ENCODE measurements at regions not wholly inside any gene's neighbourhood (a gene's known extent, or its start where the extent isn't known, plus 50 kb on each side); places are given as distances from the start of the nearest gene placed in this dataset.

GRCh38 chr17:12575641-12576040, 90.0 kb upstream of the MYOCD start:
- Histone ChIP-seq H3K4me2 (no peak overlapping the region), H3K27ac (ENCODE audit: low read depth in 2 of 2, low read length in 1 of 2) (no peak overlapping the region), H4K20me1 (ENCODE audit: insufficient read depth) (no peaks in the 10 kb centered on the region), H3K4me3 (ENCODE audit: low read depth in 2 of 2, low read length in 1 of 2) (no peak overlapping the region), H3K9me3 (no peaks in the 10 kb centered on the region), H3K36me3 (replicated peaks in 1 of 2; ENCODE audit: control insufficient read depth in 1 of 2, insufficient read depth in 2 of 2, low read length in 1 of 2) (no peaks in the 10 kb centered on the region), H3K9me2 (no peaks in the 10 kb centered on the region), H3K4me1 (ENCODE audit: control insufficient read depth in 1 of 2, insufficient read depth in 2 of 2, low read depth in 1 of 2, low read length in 1 of 2) (no peaks in the 10 kb centered on the region), H3K9ac (no peak overlapping the region), H3F3A (replicated peaks; ENCODE audit: insufficient read depth) (no peaks in the 10 kb centered on the region), H3K79me2 (ENCODE audit: insufficient read depth) (no peaks in the 10 kb centered on the region), H3K27me3 (ENCODE audit: insufficient read depth) (no peaks in the 10 kb centered on the region), H2AFZ (ENCODE audit: low read depth) (no peak overlapping the region)
- ChIA-PET CTCF (interaction anchor here (0.9 kb wide), 1 partner anchor 30 kb away, joined by 3 read pairs; no protein-coding TSS in a partner anchor), POLR2A (no interaction called here)
- no peak for DNase-seq
- TF ChIP-seq TEAD4 (IDR thresholded peaks at IDR 0.05; ENCODE audit: borderline replicate concordance, insufficient read depth) (no peak), SIN3A (IDR thresholded peaks at IDR 0.05; ENCODE audit: borderline replicate concordance, low read depth, low read length) (no peak), FOXM1 (IDR thresholded peaks at IDR 0.05; ENCODE audit: low read depth) (no peak), FOSL2 (IDR thresholded peaks at IDR 0.05; ENCODE audit: borderline replicate concordance, low read depth) (no peak), MXI1 (IDR thresholded peaks at IDR 0.05; ENCODE audit: low read depth, low read length) (no peak), GATA2 (CRISPR knock-in tag; IDR thresholded peaks at IDR 0.05) (no peak), CHD2 (IDR thresholded peaks at IDR 0.05; ENCODE audit: low read length, partially characterized antibody) (no peak), POLR2AphosphoS5 (IDR thresholded peaks at IDR 0.05; ENCODE audit: low read depth, low read length) (no peak), SMC3 (IDR thresholded peaks at IDR 0.05; ENCODE audit: low read depth, low read length) (no peak), TAF1 (IDR thresholded peaks at IDR 0.05; ENCODE audit: borderline replicate concordance, low read depth, low read length) (no peak), RXRA (IDR thresholded peaks at IDR 0.05; ENCODE audit: borderline replicate concordance, low read depth) (no peak)

- no peak overlapping the region for H3K4me2 ChIP-seq
- POLR2A ChIA-PET, result no interaction called here
- no peaks in the 10 kb centered on the region for H3K79me2 ChIP-seq (ENCODE audit: insufficient read depth)
- no peak overlapping the region for H3K4me3 ChIP-seq (ENCODE audit: low read depth in 2 of 2, low read length in 1 of 2)
- H3K9me3 ChIP-seq, result no peaks in the 10 kb centered on the region
- no peaks in the 10 kb centered on the region for H3K9me2 ChIP-seq
- no peaks in the 10 kb centered on the region for H4K20me1 ChIP-seq (ENCODE audit: insufficient read depth)
- H3K9ac ChIP-seq, result no peak overlapping the region
- no peaks in the 10 kb centered on the region for H3K36me3 ChIP-seq (replicated peaks in 1 of 2; ENCODE audit: control insufficient read depth in 1 of 2, insufficient read depth in 2 of 2, low read length in 1 of 2)
- no peaks in the 10 kb centered on the region for H3K27me3 ChIP-seq (ENCODE audit: insufficient read depth)
- WGBS (ENCODE audit: low lambda C conversion rate), result 18% methylated on average over 5 of the region's 5 CpGs
- H3F3A ChIP-seq (replicated peaks; ENCODE audit: insufficient read depth), result no peaks in the 10 kb centered on the region
- H3K4me1 ChIP-seq (ENCODE audit: control insufficient read depth in 1 of 2, insufficient read depth in 2 of 2, low read depth in 1 of 2, low read length in 1 of 2), result no peaks in the 10 kb centered on the region
- DNase-seq, result no peak
- H3K27ac ChIP-seq (ENCODE audit: low read depth in 2 of 2, low read length in 1 of 2), result no peak overlapping the region
- H2AFZ ChIP-seq (ENCODE audit: low read depth), result no peak overlapping the region
- CTCF ChIA-PET, result no interaction called here
- TF ChIP-seq MEF2A (IDR thresholded peaks at IDR 0.05; ENCODE audit: borderline replicate concordance, low read depth) (no peak), GATA2 (CRISPR knock-in tag; IDR thresholded peaks at IDR 0.05) (no peak), USF1 (IDR thresholded peaks at IDR 0.05; ENCODE audit: borderline replicate concordance, low read depth) (no peak), SIN3A (IDR thresholded peaks at IDR 0.05; ENCODE audit: borderline replicate concordance, low read depth, low read length) (no peak), REST (IDR thresholded peaks at IDR 0.05; ENCODE audit: low read depth, low read length) (no peak), FOXJ3 (CRISPR knock-in tag; IDR thresholded peaks at IDR 0.05) (no peak), FOSL2 (IDR thresholded peaks at IDR 0.05; ENCODE audit: borderline replicate concordance, low read depth) (no peak), JUND (IDR thresholded peaks at IDR 0.05) (no peak), RAD21 (IDR thresholded peaks at IDR 0.05; ENCODE audit: low read length) (no peak), FOXM1 (IDR thresholded peaks at IDR 0.05; ENCODE audit: low read depth) (no peak), EP300 (IDR thresholded peaks at IDR 0.05; ENCODE audit: borderline replicate concordance in 1 of 2, low read depth in 1 of 2, low read length in 1 of 2) (no peak), IRF3 (IDR thresholded peaks at IDR 0.05; ENCODE audit: low read depth, low read length) (no peak), ZBTB33 (IDR thresholded peaks at IDR 0.05; ENCODE audit: borderline replicate concordance, low read depth) (no peak), NRF1 (IDR thresholded peaks at IDR 0.05; ENCODE audit: low read depth, low read length) (no peak), RCOR1 (IDR thresholded peaks at IDR 0.05; ENCODE audit: low read length) (no peak), SMC3 (IDR thresholded peaks at IDR 0.05; ENCODE audit: low read depth, low read length) (no peak)
Observed at GRCh38 chr17:12579288-12579687, 86.4 kb upstream of the MYOCD start.

Data from SK-N-SH (cell line).